Renal cortical epithelial cell (primary cell): ENCODE measurements at regions not wholly inside any gene's neighbourhood (a gene's known extent, or its start where the extent isn't known, plus 50 kb on each side); places are given as distances from the start of the nearest gene placed in this dataset.

Source experiments
- DNase-seq: peaks from one replicate; pipeline ENCODE4 v3.0.0-alpha.2; 2011; ENCODE audit warnings: low read depth

- DNase-seq, result no peak
Measured at GRCh38 chr10:29397221-29397620, 108.4 kb downstream of the LYZL1 start.

- DNase-seq, result no peak
Measured at GRCh38 chr10:29403208-29403607, 114.3 kb downstream of the LYZL1 start.

- DNase-seq, result no peak
Measured at GRCh38 chr10:29407280-29407858, 118.5 kb downstream of the LYZL1 start.
